Calu3 (cell line): ENCODE measurements at regions not wholly inside any gene's neighbourhood (a gene's known extent, or its start where the extent isn't known, plus 50 kb on each side); places are given as distances from the start of the nearest gene placed in this dataset.

Source experiments
- BruUV-seq: library from RNA; stranded (reverse); fragments of 400-500 nt; replicated peaks from 2 replicates; lab custom pipeline; 2021; lab: Mats Ljungman, UMichigan
- CTCF ChIA-PET: fragments of 300-600 bp; sonication (Branson Sonifier 250); formaldehyde crosslinking; loops from one replicate; lab custom pipeline; 2022; ENCODE audit warnings: antibody characterized with exemption; lab: Charles Lee
- DNase-seq: peaks from one replicate; pipeline ENCODE4 v3.0.0; 2022
- H3K27ac Mint-ChIP-seq: one replicate; pipeline ENCODE4 v1.8.0; 2022; ENCODE audit warnings: mixed read lengths; ENCODE audit not compliant: unreplicated experiment
- H3K27me3 Mint-ChIP-seq: one replicate; pipeline ENCODE4 v1.8.0; 2022; ENCODE audit warnings: mixed read lengths; ENCODE audit not compliant: unreplicated experiment
- H3K36me3 Mint-ChIP-seq: one replicate; pipeline ENCODE4 v1.8.0; 2022; ENCODE audit warnings: mild to moderate bottlenecking, moderate library complexity, mixed read lengths; ENCODE audit not compliant: insufficient read depth, unreplicated experiment
- H3K4me1 Mint-ChIP-seq: one replicate; pipeline ENCODE4 v1.8.0; 2022; ENCODE audit warnings: mild to moderate bottlenecking, low read depth, mixed read lengths; ENCODE audit not compliant: unreplicated experiment
- H3K4me3 Mint-ChIP-seq: one replicate; pipeline ENCODE4 v1.8.0; 2022; ENCODE audit warnings: mild to moderate bottlenecking, low read depth, moderate library complexity, mixed read lengths; ENCODE audit not compliant: unreplicated experiment
- H3K9me3 Mint-ChIP-seq: one replicate; pipeline ENCODE4 v1.8.0; 2022; ENCODE audit warnings: low read depth, mixed read lengths; ENCODE audit not compliant: unreplicated experiment
- CTCF ChIP-seq: fragments of 200-600 bp; IDR thresholded peaks from one replicate; pipeline ENCODE4 v1.8.0; 2022; ENCODE audit warnings: antibody characterized with exemption; ENCODE audit not compliant: unreplicated experiment
- intact Hi-C: fragments of 100-400 bp; cut with micrococcal nuclease; formaldehyde crosslinking; loops from one replicate; pipeline ENCODE4 v1.10.0; 2022; ENCODE audit not compliant: unreplicated experiment

- intact Hi-C loops, result no loop called here
- Mint-ChIP-seq H3K27me3 (no peaks in the 10 kb centered on the region), H3K4me1 (no peaks in the 10 kb centered on the region), H3K4me3 (no peak overlapping the region), H3K9me3 (no peaks in the 10 kb centered on the region), H3K27ac (no peak overlapping the region), H3K36me3 (no peaks in the 10 kb centered on the region)
- TF ChIP-seq CTCF, result no peak
- CTCF ChIA-PET, result no interaction called here
- BruUV-seq, result no TSS peak
- DNase-seq, result no peak
Observed at GRCh38 chr16:58820411-58820810, 86.3 kb upstream of the GOT2 start.

GRCh38 chr16:58815181-58815888, 81.2 kb upstream of the GOT2 start:
- BruUV-seq, result no TSS peak
- TF ChIP-seq CTCF, result no peak
- H3K9me3 Mint-ChIP-seq, result no peaks in the 10 kb centered on the region
- peaks cover 2% of the 10 kb centered on the region for H3K27me3 Mint-ChIP-seq
- CTCF ChIA-PET, result interaction anchor here (0.8 to 1.3 kb wide), 2 partner anchors 18 to 32 kb away, joined by 3 to 4 read pairs; no protein-coding TSS in a partner anchor
- no peaks in the 10 kb centered on the region for H3K4me1 Mint-ChIP-seq
- no peak for DNase-seq
- H3K4me3 Mint-ChIP-seq, result no peak overlapping the region
- H3K36me3 Mint-ChIP-seq, result no peaks in the 10 kb centered on the region
- H3K27ac Mint-ChIP-seq, result no peak overlapping the region
- intact Hi-C loops, result no loop called here

GRCh38 chr16:58814348-58814801, 80.3 kb upstream of the GOT2 start:
- H3K36me3 Mint-ChIP-seq, result no peaks in the 10 kb centered on the region
- peak; percentile 91 for TF ChIP-seq CTCF
- H3K4me1 Mint-ChIP-seq, result no peaks in the 10 kb centered on the region
- H3K27ac Mint-ChIP-seq, result no peak overlapping the region
- no peaks in the 10 kb centered on the region for H3K9me3 Mint-ChIP-seq
- intact Hi-C loops, result loop anchor here (5.0 kb wide), 1 partner anchor 1388 kb away; no protein-coding TSS in a partner anchor
- CTCF ChIA-PET, result interaction anchor here (1.0 to 1.3 kb wide), 3 partner anchors 13 to 831 kb away, joined by 3 to 4 read pairs (median 3); no protein-coding TSS in a partner anchor
- peaks cover 11% of the 10 kb centered on the region for H3K27me3 Mint-ChIP-seq
- no TSS peak for BruUV-seq
- no peak overlapping the region for H3K4me3 Mint-ChIP-seq
- peak; percentile 54 for DNase-seq

GRCh38 chr16:58809213-58809612, 75.1 kb upstream of the GOT2 start:
- CTCF ChIA-PET, result interaction anchor here (0.6 kb wide), 1 partner anchor 1087 kb away, joined by 3 read pairs; no protein-coding TSS in a partner anchor
- Mint-ChIP-seq H3K36me3 (no peaks in the 10 kb centered on the region), H3K9me3 (peaks cover 3% of the 10 kb centered on the region), H3K4me3 (no peak overlapping the region), H3K27me3 (peaks cover 32% of the 10 kb centered on the region), H3K27ac (no peak overlapping the region), H3K4me1 (no peaks in the 10 kb centered on the region)
- no peak for TF ChIP-seq CTCF
- intact Hi-C loops, result no loop called here
- DNase-seq, result no peak
- no TSS peak for BruUV-seq
